H54 (cell line): ENCODE measurements at regions not wholly inside any gene's neighbourhood (a gene's known extent, or its start where the extent isn't known, plus 50 kb on each side); places are given as distances from the start of the nearest gene placed in this dataset.

ENCODE experiments used
- DNase-seq: peaks from one replicate; pipeline ENCODE4 v3.0.0; 2011; ENCODE audit warnings: low spot score, mixed read lengths; ENCODE audit not compliant: insufficient read length
- FAIRE-seq: peaks from 3 replicates; lab custom pipeline; 2011; peaks lifted over from hg19 to GRCh38; lab: Jason Lieb, UNC
- POLR2A ChIP-seq: IDR thresholded peaks from 2 replicates; pipeline ENCODE4 v1.6.1; 2011; ENCODE audit warnings: low read depth, mild to moderate bottlenecking, low read length

DNA sequence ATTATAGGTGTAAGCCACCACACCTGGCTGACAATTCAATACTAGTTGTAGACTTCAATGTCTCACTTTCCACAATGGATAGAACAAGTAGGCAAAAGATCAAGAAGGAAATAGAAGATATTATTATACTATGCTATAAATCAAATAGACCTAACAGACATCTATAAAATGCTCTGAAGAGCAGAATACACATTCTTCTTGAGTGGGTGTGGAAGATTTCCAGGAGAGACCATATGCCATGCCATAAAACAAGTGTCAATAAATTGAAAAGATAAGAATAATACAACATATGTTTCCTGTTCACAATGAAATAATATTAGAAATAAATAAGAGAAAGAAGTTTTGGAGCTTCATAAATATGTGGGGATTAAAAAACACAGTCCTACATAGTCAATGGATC is 179.3 kb upstream of the AMOT start:
- FAIRE-seq (no peak), DNase-seq (no peak)
- no peak for TF ChIP-seq POLR2A

DNA sequence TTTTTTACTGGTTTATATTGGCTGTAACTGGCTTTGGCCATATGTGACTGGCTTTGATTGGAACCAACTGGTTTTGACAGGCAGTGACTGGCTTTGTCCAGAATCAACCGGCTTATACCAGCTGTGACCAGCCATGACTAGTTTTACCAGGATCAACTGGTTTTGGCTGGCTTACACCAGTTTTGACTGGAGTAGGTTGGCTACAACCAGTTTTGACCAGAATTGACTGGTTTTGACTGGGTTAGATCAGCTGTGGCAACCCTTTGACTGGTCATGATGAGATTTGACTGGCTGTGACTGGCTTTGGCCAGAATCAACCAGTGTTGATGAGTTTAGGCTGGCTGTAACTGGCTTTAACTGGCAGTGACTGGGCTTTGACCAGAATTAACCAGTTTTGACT is 169.2 kb upstream of the AMOT start:
- no peak for TF ChIP-seq POLR2A
- DNase-seq (no peak), FAIRE-seq (no peak)

DNA sequence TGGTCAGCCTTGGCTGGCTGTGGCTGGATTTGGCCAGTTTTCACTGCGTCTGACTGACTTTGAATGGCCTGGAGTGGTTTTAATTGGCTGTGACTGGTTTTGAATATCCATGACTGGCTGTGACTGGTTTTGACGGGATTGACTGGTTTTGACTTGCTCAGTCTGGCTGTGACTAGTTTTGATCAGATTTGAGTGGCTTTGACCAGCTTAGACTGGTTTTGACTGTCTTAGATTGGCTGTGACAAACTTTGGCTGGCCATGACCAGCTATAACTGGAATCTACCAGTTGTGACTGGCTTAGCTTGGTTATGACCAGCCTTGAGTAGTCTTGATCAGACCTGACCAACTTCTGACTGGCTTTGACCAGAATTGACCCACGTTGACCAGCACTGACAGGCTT is 168.4 kb upstream of the AMOT start:
- DNase-seq (no peak), FAIRE-seq (no peak)
- TF ChIP-seq POLR2A: no peak

DNA sequence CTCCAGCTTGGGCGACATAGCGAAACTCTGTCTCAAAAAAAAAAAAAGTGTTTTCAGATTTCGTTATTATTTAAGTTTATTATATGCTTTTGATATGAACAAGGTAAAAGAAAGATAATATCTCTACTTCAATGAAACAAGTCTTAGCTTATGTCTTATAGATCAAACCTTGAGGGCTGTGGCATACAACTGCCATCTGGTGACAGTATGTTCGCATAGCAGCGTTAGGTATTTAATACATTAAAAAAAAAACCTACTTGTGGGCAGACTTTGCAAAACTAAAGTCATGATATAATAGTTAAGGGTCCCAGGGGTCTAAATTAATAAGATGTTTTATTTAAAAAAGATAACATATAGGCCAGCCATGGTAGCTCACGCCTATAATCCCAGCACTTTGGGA is 161.2 kb upstream of the AMOT start:
- no peak for TF ChIP-seq POLR2A
- FAIRE-seq (no peak), DNase-seq (no peak)

DNA sequence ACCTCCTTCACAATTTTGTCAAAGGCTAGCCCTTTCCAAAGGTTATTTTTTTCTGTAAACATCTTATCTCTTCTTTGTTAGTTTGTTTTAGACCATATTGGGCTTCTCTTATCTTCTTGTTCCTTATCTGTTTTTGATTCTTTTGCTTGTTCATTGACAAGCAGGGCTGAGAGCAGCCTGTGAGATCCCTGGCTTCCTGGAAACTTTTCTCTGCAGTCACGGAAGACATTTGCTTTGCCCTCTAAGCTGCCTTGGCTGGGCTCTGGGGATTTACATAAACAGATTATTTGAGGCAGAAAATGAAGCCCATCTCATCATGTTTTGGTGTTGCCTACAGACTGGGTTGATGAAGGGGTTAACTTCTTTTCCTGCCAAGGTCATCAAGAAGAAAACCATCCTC is 157.4 kb upstream of the AMOT start:
- DNase-seq (no peak), FAIRE-seq (no peak)
- TF ChIP-seq POLR2A: no peak

DNA sequence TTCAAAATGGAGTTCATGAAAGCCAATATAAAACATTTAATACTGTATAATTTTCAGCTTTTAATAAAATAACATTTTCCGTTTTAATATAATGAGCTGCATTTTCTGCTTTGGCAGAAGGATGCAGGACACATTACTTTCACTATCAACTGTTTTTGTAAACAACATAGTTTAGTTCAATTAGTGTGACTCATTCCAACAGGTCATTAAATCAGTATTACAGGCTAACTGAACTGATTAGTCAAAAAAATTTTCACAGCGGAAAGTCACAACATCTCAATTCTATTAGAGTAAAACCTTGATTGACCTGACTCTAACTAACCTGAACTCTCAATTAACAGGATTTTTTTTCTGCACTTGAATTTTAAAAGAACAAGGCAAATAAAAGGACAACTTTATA is 151.2 kb upstream of the AMOT start:
- no peak for DNase-seq
- FAIRE-seq: no peak
- TF ChIP-seq POLR2A: no peak

DNA sequence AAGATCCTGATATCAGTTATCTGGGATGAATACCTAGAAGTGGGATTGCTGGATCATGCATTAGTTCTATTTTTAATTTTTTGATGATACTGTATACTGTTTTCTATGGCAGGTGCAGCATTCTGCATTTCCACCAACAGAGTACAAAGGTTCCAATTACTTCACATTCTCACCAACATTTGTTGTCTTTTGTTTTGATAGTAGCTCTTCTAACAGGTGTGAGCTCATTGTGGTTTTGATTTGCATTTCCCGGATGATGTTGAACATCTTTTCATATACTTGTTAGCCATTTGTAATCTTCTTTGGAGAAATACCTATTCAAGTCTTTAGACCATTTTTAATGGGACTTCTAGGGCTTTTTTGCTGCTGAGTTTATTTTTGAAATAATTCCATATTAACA is 139.2 kb upstream of the AMOT start:
- FAIRE-seq: no peak
- DNase-seq: no peak
- no peak for TF ChIP-seq POLR2A

DNA sequence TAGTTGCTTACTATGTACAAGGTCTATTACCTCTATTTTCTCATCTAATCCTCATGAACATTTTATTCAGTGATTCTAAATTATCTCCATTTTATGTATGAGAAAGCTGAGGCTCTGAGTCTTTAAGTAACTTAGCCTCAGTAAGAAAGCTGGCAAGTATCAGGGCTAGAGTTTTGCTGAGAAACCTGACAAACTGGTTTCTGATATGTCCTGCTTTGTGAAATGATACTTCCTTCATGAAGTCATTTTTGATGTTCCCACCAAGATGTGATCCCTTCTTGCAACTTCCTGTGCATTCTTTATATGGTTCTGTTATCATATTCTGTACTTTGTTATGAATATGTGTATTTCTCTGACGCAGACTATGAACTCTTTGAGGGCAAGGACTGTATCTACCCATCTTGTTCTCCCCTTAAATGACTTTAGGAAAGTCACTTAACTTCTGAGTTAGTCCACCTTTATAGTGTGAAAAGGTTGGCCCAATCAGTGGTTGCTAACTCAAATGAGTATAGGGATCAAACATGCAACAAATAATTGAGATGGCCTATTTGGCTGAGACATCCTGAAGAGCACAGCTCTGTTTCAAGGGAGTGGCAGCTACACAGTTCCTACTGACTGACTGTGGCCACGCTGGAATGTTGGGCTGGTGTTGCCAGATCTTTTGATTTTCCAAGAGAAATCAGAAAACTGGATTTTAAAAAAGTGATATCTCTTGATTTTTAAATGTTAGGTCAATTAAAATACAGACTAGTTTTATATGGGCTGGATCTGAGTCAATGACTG is 127.9 kb upstream of the AMOT start:
- TF ChIP-seq POLR2A: no peak
- FAIRE-seq: no peak
- DNase-seq: no peak

DNA sequence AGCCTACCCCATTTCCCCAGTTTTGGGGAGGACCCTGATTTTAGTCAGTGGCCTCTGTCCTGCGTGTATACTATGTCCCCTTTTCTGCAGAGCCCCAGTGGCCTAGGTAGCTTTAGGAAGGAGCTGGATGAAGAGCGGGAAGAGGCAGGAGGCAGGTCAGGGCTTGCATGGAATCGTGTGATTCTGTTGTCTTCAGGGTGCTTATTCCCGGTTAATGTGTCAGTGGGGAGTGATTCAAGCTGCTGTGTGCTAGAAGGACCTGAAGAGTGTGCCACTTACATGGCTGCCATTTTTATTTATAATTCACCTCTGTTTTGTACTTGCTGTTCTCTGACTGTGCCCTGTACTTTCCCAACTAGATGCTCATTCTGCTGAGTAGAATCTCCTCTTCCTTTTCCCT is 127.3 kb upstream of the AMOT start:
- DNase-seq: no peak
- no peak for TF ChIP-seq POLR2A
- FAIRE-seq: no peak

DNA sequence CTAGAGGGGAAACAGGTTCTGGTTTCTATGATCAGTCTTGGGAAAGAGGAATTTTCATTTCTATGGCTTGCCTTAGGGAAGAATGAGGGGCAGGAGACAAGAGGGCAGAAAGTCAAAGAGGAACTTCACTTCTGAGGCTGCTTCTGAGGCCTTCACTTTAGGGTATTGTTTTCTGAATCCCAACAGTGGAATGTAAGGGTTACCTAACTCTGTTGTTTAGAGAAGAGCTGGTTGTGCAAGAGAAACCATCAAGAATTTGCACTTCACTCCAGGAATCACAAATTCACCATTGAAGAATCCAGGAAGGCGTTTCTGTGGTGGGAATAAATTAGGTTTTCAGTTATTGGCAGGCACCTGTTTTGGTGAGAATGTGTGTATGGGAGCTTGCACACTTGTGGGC is 126.7 kb upstream of the AMOT start:
- FAIRE-seq (no peak), DNase-seq (no peak)
- no peak for TF ChIP-seq POLR2A

DNA sequence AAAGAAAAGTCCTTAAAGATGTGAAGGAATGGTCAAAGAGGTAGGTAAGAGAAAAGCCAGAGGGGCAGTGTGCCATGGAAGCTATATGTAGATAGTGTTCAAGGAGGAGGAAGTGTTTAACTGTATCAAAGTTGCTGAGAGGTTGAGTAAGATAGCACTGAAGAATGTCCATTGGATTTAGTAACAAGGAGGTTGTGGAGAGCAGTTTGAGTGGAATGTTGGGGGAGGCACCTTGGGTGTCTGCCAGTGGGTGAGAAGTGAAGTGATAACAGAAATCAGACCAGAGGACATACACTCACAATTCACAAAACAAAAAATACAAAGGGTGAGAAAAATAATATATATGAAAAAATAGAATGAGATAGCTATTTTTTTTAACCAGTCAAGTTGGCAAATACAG is 121.3 kb upstream of the AMOT start:
- FAIRE-seq (no peak), DNase-seq (no peak)
- TF ChIP-seq POLR2A: no peak

DNA sequence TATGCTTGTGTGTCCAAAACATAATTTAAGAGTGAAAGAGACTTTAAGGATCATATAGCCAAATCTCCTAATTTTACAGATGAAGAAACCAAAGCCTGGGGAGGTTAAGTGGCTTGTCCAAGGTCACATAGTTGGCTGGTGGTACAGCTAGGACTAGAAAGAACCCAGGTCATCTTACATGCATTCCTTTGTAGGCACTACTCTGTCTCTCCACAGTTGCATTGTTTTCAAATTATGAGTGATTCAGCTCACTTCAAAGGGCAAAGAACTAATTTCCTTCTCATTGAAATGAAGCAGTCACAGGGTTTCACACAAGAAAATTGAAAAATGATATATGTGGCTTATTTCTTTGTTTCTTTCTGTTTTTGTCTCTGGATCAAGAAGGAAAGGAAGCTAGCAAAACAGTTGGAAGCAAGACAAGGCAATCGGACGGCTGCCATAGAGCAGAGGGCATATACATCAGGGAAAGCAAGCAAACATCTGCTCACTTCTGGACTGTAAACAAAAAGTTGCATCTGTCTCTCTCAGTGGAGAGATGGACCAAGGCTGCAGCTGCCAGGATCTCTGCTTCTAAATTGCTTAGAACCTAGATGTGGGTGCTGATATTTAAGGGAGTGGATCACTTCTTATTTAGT is 107.5 kb upstream of the AMOT start:
- FAIRE-seq: no peak
- TF ChIP-seq POLR2A: no peak
- no peak for DNase-seq

DNA sequence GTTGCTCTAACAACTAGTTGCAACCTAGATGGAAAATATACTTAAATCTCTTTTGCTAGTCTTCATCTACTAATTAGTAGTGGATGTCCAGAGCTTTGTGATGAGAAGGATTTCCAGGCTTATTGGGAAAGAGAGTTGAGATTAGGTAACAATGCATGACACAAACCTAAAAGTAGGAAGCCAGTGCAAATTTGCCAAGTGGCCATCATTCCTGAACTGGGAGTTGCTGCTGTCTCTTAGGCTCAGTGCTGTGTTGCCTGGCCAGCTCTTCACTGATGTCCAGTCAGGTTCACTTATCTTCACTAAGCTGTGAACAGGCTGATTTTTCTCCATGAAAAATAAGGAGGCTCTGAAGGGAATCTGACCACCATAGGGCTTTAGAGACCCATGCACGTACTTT is 105.6 kb upstream of the AMOT start:
- TF ChIP-seq POLR2A: no peak
- DNase-seq: no peak

DNA sequence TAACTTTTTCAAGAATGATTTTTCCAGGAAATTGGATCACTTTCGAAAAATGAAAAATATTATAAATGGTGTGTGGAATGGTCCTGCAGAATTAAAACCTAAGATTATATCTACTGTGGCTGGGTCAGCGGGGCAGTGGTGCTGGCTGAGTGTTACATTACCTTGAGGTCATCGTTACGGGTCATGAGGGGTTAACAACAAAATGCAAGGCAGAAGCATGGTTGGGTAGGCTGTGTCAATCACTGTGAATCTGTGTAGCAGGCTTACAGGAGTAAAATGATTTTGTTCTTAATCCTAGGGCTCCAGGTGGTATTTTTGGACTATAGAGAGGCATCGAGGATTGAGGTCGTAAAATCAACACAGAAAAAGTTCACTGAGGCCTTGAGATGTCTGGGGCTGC is 105.2 kb upstream of the AMOT start:
- DNase-seq: no peak
- no peak for FAIRE-seq
- no peak for TF ChIP-seq POLR2A

More for the DNA sequence above, 105.6 kb upstream of the AMOT start:
- no peak for FAIRE-seq

DNA sequence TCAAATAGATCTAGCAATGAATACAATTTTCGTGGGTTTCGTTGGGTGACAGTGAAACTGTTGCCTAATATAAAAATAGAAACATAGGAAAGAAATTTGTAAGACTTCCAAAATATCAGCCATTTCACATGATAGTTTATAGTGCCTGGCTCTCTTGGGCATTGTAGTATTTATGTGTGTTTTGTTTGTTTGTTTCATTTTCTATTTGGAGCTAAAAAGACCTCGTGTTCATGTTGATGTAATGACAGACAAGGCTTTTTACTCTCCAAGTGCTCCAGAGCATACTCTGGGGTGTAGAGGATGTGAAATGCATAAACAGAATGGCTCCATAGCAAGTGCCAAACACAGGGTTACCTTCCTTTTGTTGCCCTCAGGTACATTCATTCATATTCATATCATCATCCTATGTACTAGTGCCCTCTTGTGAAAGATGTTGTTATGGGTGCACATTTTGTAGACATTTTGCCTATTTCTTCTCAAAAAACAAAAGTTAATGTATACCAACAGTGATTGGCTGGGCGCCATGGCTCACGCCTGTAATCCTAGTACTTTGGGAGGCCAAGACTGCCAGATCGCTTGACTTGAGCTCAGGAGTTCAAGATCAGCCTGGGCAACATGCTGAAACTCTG is 100.7 kb upstream of the AMOT start:
- DNase-seq (no peak), FAIRE-seq (no peak)
- no peak for TF ChIP-seq POLR2A

DNA sequence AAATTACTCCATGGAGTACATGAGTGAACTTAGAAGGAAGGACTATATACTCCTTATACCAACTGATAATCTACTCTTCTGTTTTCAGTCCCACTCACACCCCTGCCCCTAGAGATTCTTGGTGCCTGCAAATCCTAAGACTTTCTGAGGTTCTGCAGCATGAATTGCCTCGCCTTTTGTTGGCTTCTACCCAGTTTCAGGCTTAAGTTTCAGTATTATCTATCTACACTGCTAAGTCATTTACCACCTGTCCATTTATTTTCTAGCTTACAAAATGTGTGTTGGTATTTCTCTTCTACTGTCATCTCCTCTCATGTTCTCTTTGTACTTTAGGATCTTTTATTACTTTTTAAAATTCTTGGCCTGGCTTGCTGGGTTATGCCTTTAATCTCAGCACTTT is 94.4 kb upstream of the AMOT start:
- TF ChIP-seq POLR2A: no peak
- DNase-seq: no peak
- no peak for FAIRE-seq
